HG03354 (cell line): ENCODE measurements at regions not wholly inside any gene's neighbourhood (a gene's known extent, or its start where the extent isn't known, plus 50 kb on each side); places are given as distances from the start of the nearest gene placed in this dataset.

Source experiments
- ATAC-seq: cut with Tn5 transposase; IDR thresholded peaks from one replicate; pipeline ENCODE4 v1.9.1; 2021; ENCODE audit warnings: mild to moderate bottlenecking; ENCODE audit not compliant: unreplicated experiment, poor library complexity, severe bottlenecking

DNA sequence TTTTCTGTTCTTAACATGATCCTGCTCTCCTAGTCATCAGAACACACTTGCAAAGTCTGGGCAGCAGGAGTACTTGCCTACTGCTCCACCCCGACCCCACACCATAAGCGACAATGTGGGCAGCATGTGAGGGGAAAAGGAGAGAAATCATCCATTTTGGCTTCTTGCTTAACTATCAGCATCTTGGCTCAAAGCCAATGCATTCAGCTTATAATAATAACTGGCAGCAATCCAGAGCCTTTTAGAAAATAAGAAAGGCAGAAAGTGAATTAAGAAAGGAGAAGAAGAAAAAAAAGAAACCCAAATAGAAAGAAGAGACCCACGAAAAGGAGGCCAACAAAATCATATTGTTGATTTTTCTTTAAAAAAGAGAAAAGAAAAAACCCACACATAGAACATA is 930.8 kb downstream of the BCL11B start:
- no peak for ATAC-seq

DNA sequence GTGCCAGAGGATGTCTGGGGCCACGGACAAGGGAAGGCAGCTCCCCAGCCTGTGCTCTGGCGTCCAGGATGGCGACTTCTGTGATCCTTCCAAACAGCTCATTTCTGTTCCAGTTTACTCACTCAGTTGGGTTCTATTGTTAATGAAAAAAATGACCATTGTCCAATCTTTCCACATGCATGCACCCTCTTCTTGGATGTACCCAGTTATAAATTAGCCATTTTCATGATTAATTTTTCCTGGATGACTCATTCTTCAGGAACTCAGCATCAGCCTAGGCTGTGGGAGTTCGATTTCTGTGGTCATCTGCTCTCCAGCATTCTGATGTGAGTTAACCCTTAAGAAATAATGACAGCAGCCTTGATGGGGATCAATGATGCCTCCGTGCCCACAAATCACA is 926.8 kb downstream of the BCL11B start:
- ATAC-seq = no peak

DNA sequence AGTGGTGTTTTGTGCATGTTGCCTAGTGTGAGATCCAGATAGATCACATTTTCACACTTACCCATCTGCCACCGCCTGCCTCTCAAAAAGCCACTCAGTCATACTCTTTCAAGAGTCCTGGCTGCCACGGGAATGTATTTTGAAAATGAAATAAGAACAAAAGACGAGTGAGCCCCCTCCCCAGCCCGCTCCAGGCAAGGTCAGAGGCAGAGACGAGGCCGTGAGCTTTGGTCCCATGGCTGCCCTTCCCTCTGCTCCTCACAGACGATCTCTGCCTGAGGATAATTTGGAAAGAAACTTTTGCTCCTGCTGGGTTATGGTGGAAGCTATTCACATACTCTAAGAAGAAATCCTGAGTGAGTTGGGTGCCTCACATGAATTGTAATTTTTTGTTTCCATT is 924.3 kb downstream of the BCL11B start:
- ATAC-seq = no peak

DNA sequence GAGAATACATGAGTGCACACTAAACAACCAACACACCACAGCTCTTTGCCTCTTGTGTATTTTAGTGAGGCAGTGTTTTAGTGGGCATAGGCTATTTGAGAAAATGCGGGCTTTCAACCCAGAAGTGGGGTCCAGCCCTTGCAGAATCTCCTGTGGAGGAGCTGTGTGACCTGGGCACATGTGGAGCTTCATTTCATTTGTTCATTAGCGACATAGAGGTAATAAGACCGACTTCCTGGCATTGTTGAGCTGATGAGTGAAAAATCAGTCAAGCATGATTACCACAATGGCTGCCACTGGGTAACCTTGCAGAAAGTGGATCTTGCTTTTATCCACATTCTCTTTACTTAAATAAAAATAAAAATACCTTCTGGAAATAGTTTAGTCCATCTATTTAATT is 923.5 kb downstream of the BCL11B start:
- no peak for ATAC-seq

DNA sequence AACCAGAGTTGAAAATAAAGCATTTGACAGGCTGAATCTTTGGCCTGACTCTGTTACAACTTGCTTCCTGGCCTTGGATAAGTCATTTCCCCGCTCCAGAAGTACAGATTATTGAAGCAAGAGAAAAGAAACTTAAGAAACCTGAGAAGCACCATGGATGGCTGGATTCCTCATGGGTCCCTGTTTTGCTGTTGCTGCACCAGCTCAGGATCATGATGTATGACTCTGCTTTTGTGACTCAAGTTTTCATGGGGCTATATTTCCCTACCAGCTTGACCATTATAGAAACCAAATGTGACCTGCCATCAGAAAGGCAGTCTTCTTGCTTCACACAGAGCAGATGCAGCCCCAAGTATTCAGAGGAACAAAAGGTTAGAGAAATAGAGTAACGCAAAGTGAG is 921.8 kb downstream of the BCL11B start:
- no peak for ATAC-seq

DNA sequence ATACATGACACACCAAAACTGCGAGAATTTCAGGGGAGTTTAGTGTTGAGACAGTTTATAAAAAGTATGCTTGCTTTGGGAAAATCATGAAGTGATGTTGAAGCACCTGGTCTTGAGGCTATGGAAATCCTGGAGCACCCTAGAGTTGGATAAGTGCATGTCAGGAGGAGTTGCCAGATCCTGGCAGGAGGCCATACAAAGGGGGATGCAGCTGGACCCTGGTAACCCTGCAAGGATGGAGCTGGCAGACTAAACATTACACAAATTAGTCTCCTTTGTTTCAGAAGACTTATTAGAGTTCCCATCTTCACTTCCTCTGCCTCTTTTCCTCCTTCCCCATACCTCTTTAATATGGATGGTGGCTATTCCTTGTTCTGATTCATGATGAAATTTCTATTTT is 907.0 kb downstream of the BCL11B start:
- no peak for ATAC-seq

DNA sequence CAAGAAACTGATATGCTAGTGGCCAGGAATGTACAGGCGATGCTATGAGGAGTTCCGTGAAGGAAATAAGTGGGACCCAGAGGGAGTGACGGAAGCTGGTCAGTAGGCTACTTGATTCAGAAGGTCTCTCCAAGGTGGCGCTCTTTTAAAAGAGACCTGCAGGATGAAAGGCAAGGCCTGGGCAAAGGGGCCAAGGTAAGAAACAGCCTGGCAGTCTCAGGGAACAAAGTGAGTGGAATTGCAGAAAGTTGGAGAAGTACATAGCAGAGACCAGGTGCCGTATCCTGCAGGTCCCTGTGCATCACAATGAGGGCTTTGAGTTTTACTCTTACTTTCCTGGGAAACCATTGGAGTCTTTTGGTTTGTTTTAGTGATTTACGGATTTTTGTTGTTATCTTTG is 905.6 kb downstream of the BCL11B start:
- no peak for ATAC-seq

DNA sequence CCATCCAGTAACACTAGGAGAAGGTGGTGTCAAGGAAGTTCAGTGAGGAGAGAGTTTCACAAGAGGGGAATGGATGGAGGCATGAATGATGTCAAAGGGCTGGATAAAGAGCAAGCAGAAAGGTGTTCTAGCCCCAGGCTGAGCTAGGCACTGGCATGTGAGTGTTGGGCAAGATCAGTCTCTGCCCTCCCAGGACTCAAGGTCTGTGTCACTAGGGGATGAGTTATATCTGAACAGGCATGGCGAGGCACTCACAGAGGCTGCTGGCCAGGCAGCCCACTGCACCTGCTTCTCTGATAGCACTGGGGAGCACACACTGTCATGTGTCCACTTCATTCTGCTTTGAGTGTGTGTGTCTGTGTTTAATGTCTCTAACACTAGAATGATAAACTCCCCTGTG is 903.8 kb downstream of the BCL11B start:
- ATAC-seq = no peak

DNA sequence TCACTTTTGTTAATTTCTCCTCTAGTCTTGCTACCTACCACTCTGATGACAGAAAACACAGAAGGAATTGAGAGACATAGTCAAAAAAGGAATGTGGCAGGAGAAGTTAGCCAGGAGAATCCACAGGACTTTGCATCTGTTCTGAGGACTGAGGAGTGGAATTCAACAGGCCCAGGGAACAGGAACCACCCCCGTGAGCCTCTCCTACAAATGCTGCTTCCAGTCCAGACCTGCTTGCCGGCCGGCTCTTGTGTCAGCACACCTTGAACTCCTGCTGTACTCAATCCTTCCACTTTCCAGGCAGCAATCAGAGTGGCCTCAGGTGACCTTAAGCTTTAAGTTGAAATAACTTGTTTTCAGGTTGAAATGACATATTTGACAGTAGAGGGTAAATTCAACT is 903.1 kb downstream of the BCL11B start:
- ATAC-seq = no peak

DNA sequence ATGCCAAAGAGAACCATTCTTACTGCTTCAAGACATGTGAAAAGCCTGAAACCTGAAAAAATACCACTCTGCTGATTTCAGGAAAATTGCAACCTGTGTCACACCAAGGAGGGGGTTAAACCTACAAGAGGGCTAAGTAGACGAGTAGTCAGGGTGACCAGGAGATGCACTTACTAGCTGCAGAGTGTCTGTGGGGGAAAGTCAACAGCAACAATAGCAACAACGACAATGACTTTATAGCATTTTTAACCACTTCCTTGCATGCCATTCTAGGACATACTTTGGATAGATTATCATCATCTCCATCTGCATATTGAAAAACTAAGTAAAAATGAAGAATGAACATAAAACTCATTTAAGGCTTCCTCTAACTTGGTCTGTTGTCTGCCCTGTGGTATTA is 902.7 kb downstream of the BCL11B start:
- no peak for ATAC-seq

DNA sequence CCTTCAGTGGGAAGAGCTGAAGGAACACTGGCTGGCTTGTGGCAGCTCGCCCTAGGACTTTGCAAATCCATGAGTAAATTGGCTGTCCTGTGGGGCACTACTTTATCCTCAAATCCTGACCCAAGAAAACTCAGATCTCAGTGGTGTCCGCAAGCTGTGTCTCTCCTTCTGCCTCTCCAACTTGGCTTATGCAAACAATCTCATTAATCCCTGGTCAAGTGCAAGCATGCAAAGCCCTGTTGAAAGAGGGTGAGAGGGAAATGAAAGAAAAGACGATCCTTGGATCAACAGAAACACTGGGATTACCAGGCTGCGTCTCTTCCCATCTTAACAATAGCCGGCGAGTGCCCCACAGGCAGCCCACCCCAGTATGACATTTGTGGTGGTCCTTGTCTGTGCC is 901.6 kb downstream of the BCL11B start:
- no peak for ATAC-seq

DNA sequence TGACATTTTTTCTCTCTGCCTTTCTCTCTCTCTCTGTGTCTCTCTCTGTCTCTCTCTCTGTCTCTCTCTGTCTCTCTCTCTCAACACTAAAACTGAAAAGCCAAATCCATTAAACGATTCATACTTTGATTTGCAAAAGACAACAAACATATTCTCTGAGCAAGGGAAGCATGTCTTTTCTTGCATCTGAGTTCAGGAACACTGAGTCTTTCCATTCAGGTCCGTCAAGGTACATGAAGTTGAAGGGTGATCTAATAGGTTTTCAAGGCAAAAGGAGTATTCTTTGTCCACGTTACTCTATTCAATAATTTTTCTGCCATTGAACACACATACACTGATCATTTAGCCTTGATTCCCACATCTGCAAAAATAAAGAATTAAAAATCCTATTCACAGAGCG is 900.9 kb downstream of the BCL11B start:
- no peak for ATAC-seq

DNA sequence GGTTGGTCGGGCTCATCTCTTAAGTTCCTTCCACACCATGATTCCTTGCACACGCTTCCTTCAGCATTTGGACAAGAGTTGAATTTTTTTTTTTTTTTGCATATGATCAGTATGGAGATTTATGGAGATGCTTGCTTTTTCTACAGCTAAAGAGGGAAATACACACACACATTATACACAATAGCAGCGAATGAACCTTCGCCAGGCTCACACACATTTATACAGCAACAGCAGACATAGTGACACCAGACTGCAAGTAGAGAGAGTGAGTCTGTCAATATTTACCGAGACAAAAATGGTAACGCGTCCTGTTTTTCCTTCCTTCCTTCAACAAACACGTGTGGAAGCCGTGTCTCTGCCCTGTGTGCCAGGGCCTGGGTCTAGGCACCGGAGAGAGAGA is 897.9 kb downstream of the BCL11B start:
- no peak for ATAC-seq

DNA sequence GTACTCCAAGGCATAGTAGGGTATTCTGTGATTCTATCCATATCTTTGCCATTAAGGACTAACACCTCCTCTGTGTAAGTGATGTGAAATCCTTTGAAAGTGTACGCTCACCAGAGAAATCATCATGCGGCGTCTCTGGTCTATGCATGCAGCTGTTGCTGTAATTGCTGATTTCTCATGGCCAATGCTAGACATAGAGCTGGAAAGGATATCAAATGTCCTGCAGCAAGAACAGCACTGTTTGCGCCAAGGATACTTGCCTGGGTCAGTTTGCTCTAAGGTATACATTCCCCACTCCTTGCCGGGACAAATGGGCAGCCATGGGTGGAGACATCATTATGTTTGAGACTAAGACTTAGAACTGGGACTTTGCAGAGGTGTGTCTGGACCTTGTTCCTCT is 896.4 kb downstream of the BCL11B start:
- no peak for ATAC-seq

DNA sequence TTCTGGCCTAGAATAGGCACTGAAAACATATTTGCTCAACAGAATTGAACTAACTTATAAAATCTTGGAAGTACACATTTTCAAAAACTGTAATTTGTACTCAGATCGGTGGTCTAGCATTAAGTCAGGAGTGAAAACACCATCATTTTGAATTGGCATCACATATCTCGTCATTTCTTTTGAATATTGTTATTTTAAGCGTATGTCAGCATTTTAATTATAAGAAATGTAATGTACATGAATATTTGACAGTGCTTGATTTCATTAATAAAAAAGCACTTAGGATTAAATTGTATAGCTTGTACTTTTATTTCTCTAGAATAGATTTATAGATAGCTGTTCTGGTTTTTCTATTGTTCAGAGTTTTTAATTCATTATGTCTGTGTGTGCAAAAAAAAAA is 892.2 kb downstream of the BCL11B start:
- no peak for ATAC-seq

DNA sequence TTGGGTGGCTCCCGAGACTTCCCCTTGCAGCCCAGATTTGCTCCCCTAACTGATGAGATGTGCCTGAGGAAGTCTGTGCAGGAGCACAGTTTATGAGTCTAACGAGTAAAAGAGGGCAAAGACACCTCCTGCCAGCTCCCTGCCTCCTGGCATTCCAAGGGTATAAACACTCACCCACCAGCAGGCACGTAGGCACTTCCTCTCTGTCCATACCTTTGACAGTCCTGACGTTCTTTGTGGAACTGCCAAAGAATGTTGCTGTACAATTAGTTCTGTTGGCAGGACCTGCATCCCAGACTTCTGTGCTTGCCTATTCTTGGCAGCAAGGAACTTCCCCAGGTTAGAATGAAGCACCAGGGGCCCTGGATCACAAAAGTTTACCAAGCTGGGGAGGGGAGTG is 889.3 kb downstream of the BCL11B start:
- ATAC-seq = no peak

DNA sequence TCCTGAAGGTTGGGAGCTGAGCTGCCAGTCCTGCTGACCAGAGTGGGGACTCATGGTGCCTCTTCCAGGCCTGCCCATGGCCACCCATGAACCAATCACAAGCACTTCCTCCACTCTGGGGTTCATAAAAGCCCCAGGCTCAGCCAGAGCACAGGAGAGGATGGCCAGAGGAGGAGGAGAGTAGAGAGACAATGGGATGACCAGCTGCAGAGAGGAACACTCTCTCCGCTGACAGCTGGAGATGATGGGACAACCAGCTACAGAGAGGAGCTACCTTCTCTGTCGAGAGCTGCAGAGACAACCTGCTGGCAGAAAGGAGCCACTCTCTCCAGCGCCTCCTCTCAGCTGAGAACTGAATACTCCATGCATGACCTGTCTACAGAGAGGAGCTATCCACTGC is 886.1 kb downstream of the BCL11B start:
- no peak for ATAC-seq

DNA sequence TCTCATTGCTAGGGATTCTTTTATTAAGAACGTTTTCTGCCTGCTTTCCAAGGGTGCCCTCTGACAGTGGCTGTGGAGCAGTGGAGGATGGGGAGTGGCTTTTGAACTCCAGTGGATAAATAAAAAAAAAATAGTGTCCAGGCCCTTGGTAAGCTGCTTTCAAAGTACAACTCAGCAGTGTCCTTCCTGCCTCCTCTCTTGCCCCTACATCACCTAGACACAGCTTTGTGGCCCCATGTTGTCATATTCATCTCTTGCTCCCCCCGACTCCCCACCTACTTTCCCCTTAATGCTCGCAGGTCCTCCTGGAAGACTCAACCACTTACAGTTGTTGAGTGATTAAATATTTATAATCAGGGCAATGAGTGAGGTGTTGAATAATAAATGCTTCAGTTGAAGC is 880.9 kb downstream of the BCL11B start:
- ATAC-seq = no peak

DNA sequence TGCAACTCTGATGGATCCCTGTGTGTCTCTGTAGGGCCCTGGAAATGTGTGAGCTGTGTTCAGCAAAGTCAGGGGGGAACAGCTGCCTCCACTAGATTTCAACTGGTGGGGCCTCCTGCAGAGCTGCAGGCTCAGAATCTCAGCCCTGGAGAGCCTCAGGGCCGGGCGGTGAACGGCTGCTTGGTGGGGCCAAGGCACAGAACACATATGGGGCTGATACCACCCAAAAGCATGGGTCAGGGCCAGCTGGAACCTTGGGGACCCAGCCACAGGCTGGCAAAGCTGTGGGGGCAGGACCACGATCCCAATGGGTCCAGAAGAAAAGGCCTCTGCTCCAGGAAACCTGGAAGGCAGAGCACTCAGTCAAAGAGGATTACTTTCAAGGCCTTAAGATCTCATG is 878.5 kb downstream of the BCL11B start:
- no peak for ATAC-seq

DNA sequence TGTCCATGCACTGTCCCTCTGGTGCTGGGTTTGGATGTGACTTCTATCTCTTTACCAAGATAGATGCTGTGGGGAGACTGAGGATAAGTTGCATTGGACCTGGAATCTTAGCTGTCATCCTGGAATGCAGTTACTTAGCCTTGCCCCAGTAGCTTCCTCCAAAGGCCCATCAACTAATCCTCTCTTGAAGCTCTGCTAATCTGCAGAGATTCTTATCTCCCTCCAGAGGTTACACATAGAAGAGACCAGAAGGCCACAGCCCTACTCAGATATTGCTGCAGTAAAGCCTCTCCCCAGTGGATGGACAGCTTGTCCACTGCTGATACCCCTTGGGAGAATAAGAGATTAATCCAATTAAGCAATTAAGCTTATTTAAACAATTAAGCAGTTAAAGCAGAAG is 867.2 kb downstream of the BCL11B start:
- ATAC-seq = no peak

DNA sequence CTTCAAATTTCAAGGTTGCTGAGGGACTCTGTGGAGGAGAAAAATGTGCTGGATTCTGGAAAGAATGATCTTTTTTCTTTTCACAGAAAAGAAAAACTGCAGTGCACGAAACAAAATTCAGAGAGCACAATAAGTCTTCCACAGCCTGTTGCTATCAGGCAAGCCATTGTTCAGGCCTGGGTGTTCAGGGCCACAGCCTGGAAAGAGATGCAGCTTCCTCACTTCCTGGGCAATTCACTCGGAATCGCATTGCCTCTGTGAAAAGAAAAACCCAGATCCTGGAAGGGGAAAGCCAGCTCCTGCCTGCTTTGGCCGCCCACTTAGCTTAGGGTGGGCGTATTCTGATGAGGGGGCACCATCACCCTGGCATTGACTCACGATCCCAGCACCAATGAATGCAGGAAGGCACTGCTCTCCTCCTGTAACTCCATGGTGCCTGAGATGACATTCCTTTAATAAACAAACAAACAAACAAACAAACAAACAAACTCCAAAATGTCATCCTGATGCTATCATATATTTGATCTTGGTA is 863.9 kb downstream of the BCL11B start:
- ATAC-seq = no peak

DNA sequence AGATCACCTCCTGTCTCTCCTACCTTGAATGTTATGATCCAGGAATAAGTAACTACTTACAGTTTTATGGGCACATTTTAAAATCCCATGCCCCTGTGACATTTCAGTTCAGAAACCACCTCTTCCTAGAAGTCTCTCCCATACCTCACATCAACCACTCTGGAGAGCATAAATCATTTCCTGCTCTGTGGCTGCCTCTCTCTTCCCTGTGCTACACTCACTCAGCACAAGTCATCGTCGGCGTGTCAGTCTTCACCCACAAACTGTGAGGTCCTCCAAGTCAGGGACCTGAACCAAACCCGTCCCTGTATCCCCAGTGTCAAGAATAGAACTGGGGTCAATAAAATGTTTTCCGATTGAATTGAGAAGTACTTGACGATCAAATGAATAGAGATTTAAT is 863.3 kb downstream of the BCL11B start:
- no peak for ATAC-seq

DNA sequence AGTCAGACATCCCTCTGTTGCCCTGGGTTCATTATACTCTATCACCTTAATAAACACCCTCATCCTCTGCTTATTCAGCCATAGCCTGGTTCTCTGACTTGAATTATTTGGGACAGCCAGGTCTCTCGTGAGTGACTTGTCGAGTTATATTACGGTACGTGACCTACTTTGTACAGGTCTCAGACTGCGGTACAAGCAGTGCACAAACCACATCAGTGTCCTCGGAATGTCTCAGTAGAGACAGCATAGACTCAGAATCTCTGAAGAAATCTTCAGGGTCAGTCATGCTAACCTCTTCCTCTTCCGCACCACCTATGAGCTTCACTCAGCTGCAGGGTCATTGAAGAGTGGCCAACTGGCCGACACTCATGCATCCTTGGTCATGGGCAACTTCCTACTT is 860.8 kb downstream of the BCL11B start:
- ATAC-seq = no peak
